ENCODE measurements at regions not wholly inside any gene's neighbourhood (a gene's known extent, or its start where the extent isn't known, plus 50 kb on each side); places are given as distances from the start of the nearest gene placed in this dataset.

DNA sequence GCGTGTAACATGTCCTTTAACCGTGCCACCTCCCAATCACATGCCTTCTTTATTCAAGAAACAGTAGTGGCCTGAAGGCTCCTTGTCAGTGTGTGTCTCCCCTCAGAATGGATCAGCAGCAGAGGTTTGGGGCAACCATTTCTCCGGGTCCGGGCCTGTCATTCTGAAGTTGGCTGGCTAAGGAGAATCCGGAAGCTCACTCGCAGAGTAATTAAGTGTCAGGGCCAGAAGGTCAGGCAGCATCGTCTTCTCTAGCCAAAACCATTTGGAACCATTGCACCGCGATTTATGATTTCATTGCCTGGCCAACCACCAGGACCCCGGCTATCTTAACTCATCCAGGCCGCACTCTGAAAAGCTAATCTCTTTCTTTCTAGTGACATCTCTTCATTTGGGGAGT lies 550.8 kb downstream of the EFNB2 start:
- no peak for TF ChIP-seq KLF9 (tag by site-specific recombination; IDR thresholded peaks at IDR 0.05; ENCODE audit: low read depth)
- TF ChIP-seq ZNF37A (tag by site-specific recombination; IDR thresholded peaks at IDR 0.05) = no peak
- TF ChIP-seq, protein P1, sequence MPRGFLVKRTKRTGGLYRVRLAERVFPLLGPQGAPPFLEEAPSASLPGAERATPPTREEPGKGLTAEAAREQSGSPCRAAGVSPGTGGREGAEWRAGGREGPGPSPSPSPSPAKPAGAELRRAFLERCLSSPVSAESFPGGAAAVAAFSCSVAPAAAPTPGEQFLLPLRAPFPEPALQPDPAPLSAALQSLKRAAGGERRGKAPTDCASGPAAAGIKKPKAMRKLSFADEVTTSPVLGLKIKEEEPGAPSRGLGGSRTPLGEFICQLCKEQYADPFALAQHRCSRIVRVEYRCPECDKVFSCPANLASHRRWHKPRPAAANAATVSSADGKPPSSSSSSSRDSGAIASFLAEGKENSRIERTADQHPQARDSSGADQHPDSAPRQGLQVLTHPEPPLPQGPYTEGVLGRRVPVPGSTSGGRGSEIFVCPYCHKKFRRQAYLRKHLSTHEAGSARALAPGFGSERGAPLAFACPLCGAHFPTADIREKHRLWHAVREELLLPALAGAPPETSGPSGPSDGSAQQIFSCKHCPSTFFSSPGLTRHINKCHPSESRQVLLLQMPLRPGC (tag by site-specific recombination; IDR thresholded peaks at IDR 0.05) = no peak
- TF ChIP-seq ZNF112 (tag by site-specific recombination; IDR thresholded peaks at IDR 0.05) = no peak
- no peaks in the 10 kb centered on the region for H3K9me3 ChIP-seq (ENCODE audit: control insufficient read depth, insufficient read depth, low read depth, low read length)
- H3K36me3 ChIP-seq (ENCODE audit: control insufficient read depth in 2 of 2, insufficient read depth in 1 of 2, low read length in 2 of 2) = no peaks in the 10 kb centered on the region
- POLR2A ChIA-PET = no interaction called here
- CTCF ChIA-PET = no interaction called here
- H3K27ac ChIP-seq (ENCODE audit: extremely low read depth, low read depth, low read length) = no peak overlapping the region
- H3K4me1 ChIP-seq (ENCODE audit: control insufficient read depth, insufficient read depth, low read length) = no peaks in the 10 kb centered on the region
- H3K4me3 ChIP-seq (ENCODE audit: low read depth, low read length) = no peak overlapping the region

DNA sequence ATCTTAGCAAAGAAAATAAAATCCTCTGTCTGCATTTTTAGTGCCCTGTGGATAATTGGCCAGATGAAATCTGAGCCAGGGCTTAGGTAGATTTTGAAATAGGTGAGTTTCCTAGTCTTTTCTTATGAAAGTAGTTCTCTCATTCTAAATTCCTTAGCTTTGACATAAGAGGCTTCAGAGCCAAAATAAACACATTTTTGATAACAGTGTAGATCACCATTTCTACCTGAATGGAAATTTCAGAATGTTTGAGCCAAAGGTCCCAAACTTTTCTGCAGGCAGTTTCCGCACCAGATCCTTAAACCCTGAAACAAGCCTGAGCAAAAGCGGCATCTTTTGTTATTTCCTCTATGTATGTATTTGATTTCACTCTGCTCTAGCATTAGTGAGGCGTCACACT lies 551.2 kb downstream of the EFNB2 start:
- H3K4me1 ChIP-seq (ENCODE audit: control insufficient read depth, insufficient read depth, low read length) = no peaks in the 10 kb centered on the region
- H3K27ac ChIP-seq (ENCODE audit: extremely low read depth, low read depth, low read length) = no peak overlapping the region
- H3K36me3 ChIP-seq (ENCODE audit: control insufficient read depth in 2 of 2, insufficient read depth in 1 of 2, low read length in 2 of 2) = no peaks in the 10 kb centered on the region
- no peaks in the 10 kb centered on the region for H3K9me3 ChIP-seq (ENCODE audit: control insufficient read depth, insufficient read depth, low read depth, low read length)
- TF ChIP-seq ZNF266 (tag by site-specific recombination; IDR thresholded peaks at IDR 0.05; ENCODE audit: low read depth) (no peak), ZFP37 (tag by site-specific recombination; IDR thresholded peaks at IDR 0.05) (no peak), OSR2 (tag by site-specific recombination; IDR thresholded peaks at IDR 0.05) (no peak), ZNF223 (tag by site-specific recombination; IDR thresholded peaks at IDR 0.05) (no peak), ZNF837 (tag by site-specific recombination; IDR thresholded peaks at IDR 0.05) (no peak), ZNF792 (tag by site-specific recombination; IDR thresholded peaks at IDR 0.05) (no peak), ZNF677 (tag by site-specific recombination; IDR thresholded peaks at IDR 0.05) (no peak), GLI2 (tag by site-specific recombination; IDR thresholded peaks at IDR 0.05; ENCODE audit: borderline replicate concordance, low read depth) (no peak), ZNF654 (tag by site-specific recombination; IDR thresholded peaks at IDR 0.05; ENCODE audit: low read depth) (no peak), ZNF404 (tag by site-specific recombination; IDR thresholded peaks at IDR 0.05) (no peak), ZNF660 (tag by site-specific recombination; IDR thresholded peaks at IDR 0.05) (no peak), ZNF600 (tag by site-specific recombination; IDR thresholded peaks at IDR 0.05) (no peak), ZBTB8A (tag by site-specific recombination; IDR thresholded peaks at IDR 0.05) (no peak), ZBTB20 (tag by site-specific recombination; IDR thresholded peaks at IDR 0.05) (no peak), ZNF549 (tag by site-specific recombination; IDR thresholded peaks at IDR 0.05) (no peak), ZNF2 (tag by site-specific recombination; IDR thresholded peaks at IDR 0.05) (no peak), BCL11A (tag by site-specific recombination; IDR thresholded peaks at IDR 0.05; ENCODE audit: low read depth) (no peak)
- TF ChIP-seq, protein P2, sequence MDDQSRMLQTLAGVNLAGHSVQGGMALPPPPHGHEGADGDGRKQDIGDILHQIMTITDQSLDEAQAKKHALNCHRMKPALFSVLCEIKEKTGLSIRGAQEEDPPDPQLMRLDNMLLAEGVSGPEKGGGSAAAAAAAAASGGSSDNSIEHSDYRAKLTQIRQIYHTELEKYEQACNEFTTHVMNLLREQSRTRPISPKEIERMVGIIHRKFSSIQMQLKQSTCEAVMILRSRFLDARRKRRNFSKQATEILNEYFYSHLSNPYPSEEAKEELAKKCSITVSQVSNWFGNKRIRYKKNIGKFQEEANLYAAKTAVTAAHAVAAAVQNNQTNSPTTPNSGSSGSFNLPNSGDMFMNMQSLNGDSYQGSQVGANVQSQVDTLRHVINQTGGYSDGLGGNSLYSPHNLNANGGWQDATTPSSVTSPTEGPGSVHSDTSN (CRISPR knock-in tag; IDR thresholded peaks at IDR 0.05) = no peak
- TF ChIP-seq, protein P3, sequence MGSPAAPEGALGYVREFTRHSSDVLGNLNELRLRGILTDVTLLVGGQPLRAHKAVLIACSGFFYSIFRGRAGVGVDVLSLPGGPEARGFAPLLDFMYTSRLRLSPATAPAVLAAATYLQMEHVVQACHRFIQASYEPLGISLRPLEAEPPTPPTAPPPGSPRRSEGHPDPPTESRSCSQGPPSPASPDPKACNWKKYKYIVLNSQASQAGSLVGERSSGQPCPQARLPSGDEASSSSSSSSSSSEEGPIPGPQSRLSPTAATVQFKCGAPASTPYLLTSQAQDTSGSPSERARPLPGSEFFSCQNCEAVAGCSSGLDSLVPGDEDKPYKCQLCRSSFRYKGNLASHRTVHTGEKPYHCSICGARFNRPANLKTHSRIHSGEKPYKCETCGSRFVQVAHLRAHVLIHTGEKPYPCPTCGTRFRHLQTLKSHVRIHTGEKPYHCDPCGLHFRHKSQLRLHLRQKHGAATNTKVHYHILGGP (tag by site-specific recombination; IDR thresholded peaks at IDR 0.05) = no peak
- TF ChIP-seq, protein P4, sequence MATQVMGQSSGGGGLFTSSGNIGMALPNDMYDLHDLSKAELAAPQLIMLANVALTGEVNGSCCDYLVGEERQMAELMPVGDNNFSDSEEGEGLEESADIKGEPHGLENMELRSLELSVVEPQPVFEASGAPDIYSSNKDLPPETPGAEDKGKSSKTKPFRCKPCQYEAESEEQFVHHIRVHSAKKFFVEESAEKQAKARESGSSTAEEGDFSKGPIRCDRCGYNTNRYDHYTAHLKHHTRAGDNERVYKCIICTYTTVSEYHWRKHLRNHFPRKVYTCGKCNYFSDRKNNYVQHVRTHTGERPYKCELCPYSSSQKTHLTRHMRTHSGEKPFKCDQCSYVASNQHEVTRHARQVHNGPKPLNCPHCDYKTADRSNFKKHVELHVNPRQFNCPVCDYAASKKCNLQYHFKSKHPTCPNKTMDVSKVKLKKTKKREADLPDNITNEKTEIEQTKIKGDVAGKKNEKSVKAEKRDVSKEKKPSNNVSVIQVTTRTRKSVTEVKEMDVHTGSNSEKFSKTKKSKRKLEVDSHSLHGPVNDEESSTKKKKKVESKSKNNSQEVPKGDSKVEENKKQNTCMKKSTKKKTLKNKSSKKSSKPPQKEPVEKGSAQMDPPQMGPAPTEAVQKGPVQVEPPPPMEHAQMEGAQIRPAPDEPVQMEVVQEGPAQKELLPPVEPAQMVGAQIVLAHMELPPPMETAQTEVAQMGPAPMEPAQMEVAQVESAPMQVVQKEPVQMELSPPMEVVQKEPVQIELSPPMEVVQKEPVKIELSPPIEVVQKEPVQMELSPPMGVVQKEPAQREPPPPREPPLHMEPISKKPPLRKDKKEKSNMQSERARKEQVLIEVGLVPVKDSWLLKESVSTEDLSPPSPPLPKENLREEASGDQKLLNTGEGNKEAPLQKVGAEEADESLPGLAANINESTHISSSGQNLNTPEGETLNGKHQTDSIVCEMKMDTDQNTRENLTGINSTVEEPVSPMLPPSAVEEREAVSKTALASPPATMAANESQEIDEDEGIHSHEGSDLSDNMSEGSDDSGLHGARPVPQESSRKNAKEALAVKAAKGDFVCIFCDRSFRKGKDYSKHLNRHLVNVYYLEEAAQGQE (tag by site-specific recombination; IDR thresholded peaks at IDR 0.05) = no peak
- H3K4me3 ChIP-seq (ENCODE audit: low read depth, low read length) = no peak overlapping the region
- POLR2A ChIA-PET = interaction anchor here (0.7 kb wide), 1 partner anchor 167 kb away, joined by 3 read pairs; no protein-coding TSS in a partner anchor
- CTCF ChIA-PET = no interaction called here
